ENCODE measurements at regions not wholly inside any gene's neighbourhood (a gene's known extent, or its start where the extent isn't known, plus 50 kb on each side); places are given as distances from the start of the nearest gene placed in this dataset.

DNA sequence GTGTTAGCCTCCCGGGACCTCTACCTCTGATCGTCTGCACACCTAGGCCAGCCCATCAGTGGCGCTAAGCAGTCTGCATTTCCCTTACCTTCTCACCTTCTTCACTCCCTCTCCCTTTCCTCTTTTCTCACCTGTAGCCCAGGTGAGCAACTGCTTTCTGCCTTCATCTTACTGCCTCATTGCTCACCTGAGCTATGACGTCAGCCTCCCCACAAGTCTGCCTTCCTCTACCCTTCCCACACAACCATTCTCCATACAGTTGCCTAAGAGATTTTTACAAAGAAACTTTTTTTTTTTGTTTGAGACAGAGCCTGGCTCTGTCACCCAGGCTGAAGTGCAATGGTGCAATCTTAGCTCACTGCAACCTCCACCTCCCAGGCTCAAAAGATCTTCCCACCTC is 136.3 kb downstream of the BCOR start:
- TF ChIP-seq, protein P1, sequence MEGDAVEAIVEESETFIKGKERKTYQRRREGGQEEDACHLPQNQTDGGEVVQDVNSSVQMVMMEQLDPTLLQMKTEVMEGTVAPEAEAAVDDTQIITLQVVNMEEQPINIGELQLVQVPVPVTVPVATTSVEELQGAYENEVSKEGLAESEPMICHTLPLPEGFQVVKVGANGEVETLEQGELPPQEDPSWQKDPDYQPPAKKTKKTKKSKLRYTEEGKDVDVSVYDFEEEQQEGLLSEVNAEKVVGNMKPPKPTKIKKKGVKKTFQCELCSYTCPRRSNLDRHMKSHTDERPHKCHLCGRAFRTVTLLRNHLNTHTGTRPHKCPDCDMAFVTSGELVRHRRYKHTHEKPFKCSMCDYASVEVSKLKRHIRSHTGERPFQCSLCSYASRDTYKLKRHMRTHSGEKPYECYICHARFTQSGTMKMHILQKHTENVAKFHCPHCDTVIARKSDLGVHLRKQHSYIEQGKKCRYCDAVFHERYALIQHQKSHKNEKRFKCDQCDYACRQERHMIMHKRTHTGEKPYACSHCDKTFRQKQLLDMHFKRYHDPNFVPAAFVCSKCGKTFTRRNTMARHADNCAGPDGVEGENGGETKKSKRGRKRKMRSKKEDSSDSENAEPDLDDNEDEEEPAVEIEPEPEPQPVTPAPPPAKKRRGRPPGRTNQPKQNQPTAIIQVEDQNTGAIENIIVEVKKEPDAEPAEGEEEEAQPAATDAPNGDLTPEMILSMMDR (IDR thresholded peaks at IDR 0.05) = no peak
- TF ChIP-seq POLR2A (IDR thresholded peaks at IDR 0.05) (no peak), POLR2AphosphoS5 (IDR thresholded peaks at IDR 0.05) (no peak)
